RWPE2 (cell line): ENCODE measurements at regions not wholly inside any gene's neighbourhood (a gene's known extent, or its start where the extent isn't known, plus 50 kb on each side); places are given as distances from the start of the nearest gene placed in this dataset.

Experiments
- ATAC-seq: fragments of 200-7000 bp; cut with Tn5 transposase; 3 replicates; pipeline ENCODE4 v1.9.1; 2021; ENCODE audit warnings: low read depth
- DNase-seq: peaks from one replicate; pipeline ENCODE4 v3.0.0-alpha.2; 2020; ENCODE audit warnings: low spot score
- H3K27ac ChIP-seq: fragments of 450-650 bp; 2 replicates; pipeline ENCODE4 v1.5.1; 2017; ENCODE audit warnings: mild to moderate bottlenecking; ENCODE audit not compliant: poor library complexity, severe bottlenecking
- H3K27me3 ChIP-seq: fragments of 250-450 bp; sonication (Bioruptor Pico); 2 replicates; pipeline ENCODE4 v1.5.1; 2021; ENCODE audit warnings: mild to moderate bottlenecking, moderate library complexity; ENCODE audit not compliant: insufficient read depth, poor library complexity, severe bottlenecking
- H3K36me3 ChIP-seq: fragments of 250-450 bp; sonication (Bioruptor Pico); 2 replicates; pipeline ENCODE4 v1.5.1; 2020; ENCODE audit warnings: low read depth, mild to moderate bottlenecking, moderate library complexity
- H3K4me1 ChIP-seq: fragments of 250-450 bp; sonication (Bioruptor Pico); 2 replicates; pipeline ENCODE4 v1.5.1; 2021; ENCODE audit warnings: mild to moderate bottlenecking, moderate library complexity; ENCODE audit not compliant: insufficient read depth, poor library complexity, severe bottlenecking
- H3K4me3 ChIP-seq: fragments of 250-450 bp; sonication (Bioruptor Pico); 2 replicates; pipeline ENCODE4 v1.5.1; 2021; ENCODE audit warnings: mild to moderate bottlenecking, moderate library complexity; ENCODE audit not compliant: severe bottlenecking
- H3K9me3 ChIP-seq: fragments of 250-450 bp; sonication (Bioruptor Pico); 2 replicates; pipeline ENCODE4 v1.5.1; 2021; ENCODE audit warnings: mild to moderate bottlenecking, moderate library complexity; ENCODE audit not compliant: severe bottlenecking
- CTCF ChIP-seq: fragments of 450-650 bp; IDR thresholded peaks from one replicate; pipeline ENCODE4 v1.5.1; 2017; ENCODE audit warnings: mild to moderate bottlenecking, moderate library complexity; ENCODE audit not compliant: poor library complexity, severe bottlenecking

GRCh38 chr12:58419905-58420304, 478.5 kb downstream of the ATP23 start:
- no peak for TF ChIP-seq CTCF
- H3K27ac ChIP-seq: peak overlapping the region; percentile 50
- peaks cover 36% of the 10 kb centered on the region for H3K4me1 ChIP-seq
- no peak for DNase-seq
- no peaks in the 10 kb centered on the region for H3K9me3 ChIP-seq
- no peaks in the 10 kb centered on the region for H3K36me3 ChIP-seq
- peak; percentile 38; the same call in 1 of the 3 replicates for ATAC-seq
- H3K4me3 ChIP-seq: no peak overlapping the region
- no peaks in the 10 kb centered on the region for H3K27me3 ChIP-seq

GRCh38 chr12:58420503-58420902, 479.1 kb downstream of the ATP23 start:
- H3K36me3 ChIP-seq: no peaks in the 10 kb centered on the region
- DNase-seq: no peak
- peak; percentile 33; the same call in 1 of the 3 replicates for ATAC-seq
- TF ChIP-seq CTCF: no peak
- no peak overlapping the region for H3K4me3 ChIP-seq
- peaks cover 36% of the 10 kb centered on the region for H3K4me1 ChIP-seq
- no peaks in the 10 kb centered on the region for H3K9me3 ChIP-seq
- no peaks in the 10 kb centered on the region for H3K27me3 ChIP-seq
- H3K27ac ChIP-seq: peak overlapping the region; percentile 50

- Histone ChIP-seq H3K27ac (no peak overlapping the region), H3K27me3 (no peaks in the 10 kb centered on the region), H3K9me3 (no peaks in the 10 kb centered on the region), H3K4me3 (no peak overlapping the region), H3K4me1 (peaks cover 48% of the 10 kb centered on the region), H3K36me3 (no peaks in the 10 kb centered on the region)
- DNase-seq (no peak), ATAC-seq (no peak)
- TF ChIP-seq CTCF: no peak
Observed at GRCh38 chr12:58421990-58422389, 480.6 kb downstream of the ATP23 start.

GRCh38 chr12:58424735-58425392, 483.5 kb downstream of the ATP23 start:
- Histone ChIP-seq H3K36me3 (no peaks in the 10 kb centered on the region), H3K27me3 (no peaks in the 10 kb centered on the region), H3K9me3 (no peaks in the 10 kb centered on the region), H3K4me1 (peaks cover 43% of the 10 kb centered on the region), H3K27ac (peak overlapping the region; percentile 99), H3K4me3 (no peak overlapping the region)
- peak; percentile 56 for ATAC-seq
- DNase-seq: no peak
- TF ChIP-seq CTCF: no peak
